ENCODE measurements at regions not wholly inside any gene's neighbourhood (a gene's known extent, or its start where the extent isn't known, plus 50 kb on each side); places are given as distances from the start of the nearest gene placed in this dataset.

DNA sequence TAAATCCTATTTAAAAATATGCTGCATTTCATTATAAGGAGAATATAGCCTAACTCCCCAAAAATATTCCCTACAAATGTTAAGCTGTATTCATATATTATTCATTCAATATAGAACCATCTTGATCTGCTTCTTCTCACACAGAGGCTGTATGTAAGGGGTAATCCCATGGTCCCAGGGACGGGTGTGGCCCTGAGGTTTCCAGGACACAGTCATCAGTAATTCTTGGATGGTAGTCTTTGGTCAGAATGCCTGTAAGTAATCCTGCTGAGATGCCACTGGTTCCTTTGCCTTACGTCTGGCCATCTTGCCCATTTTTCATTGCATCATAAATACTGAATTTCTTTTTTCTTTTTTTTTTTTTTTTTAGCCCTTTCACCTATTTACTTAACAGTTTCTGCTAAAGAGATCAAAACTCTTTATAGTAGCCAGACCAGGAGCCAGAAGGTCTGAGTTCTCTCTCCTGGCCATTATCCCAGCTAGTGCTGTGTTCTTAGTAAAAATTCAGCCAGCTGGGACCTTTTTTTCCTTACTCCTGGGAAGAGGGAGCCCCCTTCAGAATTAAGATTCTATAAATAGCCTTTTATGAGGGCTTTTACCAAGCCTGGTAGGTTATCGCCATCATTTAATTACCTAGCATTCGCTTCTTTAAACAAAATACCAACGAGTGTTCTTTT, 134.9 kb downstream of the SOX11 start:
- TF ChIP-seq, protein P1, sequence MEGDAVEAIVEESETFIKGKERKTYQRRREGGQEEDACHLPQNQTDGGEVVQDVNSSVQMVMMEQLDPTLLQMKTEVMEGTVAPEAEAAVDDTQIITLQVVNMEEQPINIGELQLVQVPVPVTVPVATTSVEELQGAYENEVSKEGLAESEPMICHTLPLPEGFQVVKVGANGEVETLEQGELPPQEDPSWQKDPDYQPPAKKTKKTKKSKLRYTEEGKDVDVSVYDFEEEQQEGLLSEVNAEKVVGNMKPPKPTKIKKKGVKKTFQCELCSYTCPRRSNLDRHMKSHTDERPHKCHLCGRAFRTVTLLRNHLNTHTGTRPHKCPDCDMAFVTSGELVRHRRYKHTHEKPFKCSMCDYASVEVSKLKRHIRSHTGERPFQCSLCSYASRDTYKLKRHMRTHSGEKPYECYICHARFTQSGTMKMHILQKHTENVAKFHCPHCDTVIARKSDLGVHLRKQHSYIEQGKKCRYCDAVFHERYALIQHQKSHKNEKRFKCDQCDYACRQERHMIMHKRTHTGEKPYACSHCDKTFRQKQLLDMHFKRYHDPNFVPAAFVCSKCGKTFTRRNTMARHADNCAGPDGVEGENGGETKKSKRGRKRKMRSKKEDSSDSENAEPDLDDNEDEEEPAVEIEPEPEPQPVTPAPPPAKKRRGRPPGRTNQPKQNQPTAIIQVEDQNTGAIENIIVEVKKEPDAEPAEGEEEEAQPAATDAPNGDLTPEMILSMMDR (IDR thresholded peaks at IDR 0.05): no peak
- TF ChIP-seq, protein P2, sequence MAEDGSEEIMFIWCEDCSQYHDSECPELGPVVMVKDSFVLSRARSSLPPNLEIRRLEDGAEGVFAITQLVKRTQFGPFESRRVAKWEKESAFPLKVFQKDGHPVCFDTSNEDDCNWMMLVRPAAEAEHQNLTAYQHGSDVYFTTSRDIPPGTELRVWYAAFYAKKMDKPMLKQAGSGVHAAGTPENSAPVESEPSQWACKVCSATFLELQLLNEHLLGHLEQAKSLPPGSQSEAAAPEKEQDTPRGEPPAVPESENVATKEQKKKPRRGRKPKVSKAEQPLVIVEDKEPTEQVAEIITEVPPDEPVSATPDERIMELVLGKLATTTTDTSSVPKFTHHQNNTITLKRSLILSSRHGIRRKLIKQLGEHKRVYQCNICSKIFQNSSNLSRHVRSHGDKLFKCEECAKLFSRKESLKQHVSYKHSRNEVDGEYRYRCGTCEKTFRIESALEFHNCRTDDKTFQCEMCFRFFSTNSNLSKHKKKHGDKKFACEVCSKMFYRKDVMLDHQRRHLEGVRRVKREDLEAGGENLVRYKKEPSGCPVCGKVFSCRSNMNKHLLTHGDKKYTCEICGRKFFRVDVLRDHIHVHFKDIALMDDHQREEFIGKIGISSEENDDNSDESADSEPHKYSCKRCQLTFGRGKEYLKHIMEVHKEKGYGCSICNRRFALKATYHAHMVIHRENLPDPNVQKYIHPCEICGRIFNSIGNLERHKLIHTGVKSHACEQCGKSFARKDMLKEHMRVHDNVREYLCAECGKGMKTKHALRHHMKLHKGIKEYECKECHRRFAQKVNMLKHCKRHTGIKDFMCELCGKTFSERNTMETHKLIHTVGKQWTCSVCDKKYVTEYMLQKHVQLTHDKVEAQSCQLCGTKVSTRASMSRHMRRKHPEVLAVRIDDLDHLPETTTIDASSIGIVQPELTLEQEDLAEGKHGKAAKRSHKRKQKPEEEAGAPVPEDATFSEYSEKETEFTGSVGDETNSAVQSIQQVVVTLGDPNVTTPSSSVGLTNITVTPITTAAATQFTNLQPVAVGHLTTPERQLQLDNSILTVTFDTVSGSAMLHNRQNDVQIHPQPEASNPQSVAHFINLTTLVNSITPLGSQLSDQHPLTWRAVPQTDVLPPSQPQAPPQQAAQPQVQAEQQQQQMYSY (CRISPR knock-in tag; IDR thresholded peaks at IDR 0.05): no peak
- TF ChIP-seq IRF2 (CRISPR knock-in tag; IDR thresholded peaks at IDR 0.05; ENCODE audit: borderline replicate concordance, low read depth) (no peak), ELF4 (CRISPR knock-in tag; IDR thresholded peaks at IDR 0.05; ENCODE audit: low read depth) (no peak)
- TF ChIP-seq, protein P3, sequence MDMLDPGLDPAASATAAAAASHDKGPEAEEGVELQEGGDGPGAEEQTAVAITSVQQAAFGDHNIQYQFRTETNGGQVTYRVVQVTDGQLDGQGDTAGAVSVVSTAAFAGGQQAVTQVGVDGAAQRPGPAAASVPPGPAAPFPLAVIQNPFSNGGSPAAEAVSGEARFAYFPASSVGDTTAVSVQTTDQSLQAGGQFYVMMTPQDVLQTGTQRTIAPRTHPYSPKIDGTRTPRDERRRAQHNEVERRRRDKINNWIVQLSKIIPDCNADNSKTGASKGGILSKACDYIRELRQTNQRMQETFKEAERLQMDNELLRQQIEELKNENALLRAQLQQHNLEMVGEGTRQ (CRISPR knock-in tag; IDR thresholded peaks at IDR 0.05): no peak

Measured in WTC11 (cell line).